Glomerular endothelial cell (primary cell): ENCODE measurements at regions not wholly inside any gene's neighbourhood (a gene's known extent, or its start where the extent isn't known, plus 50 kb on each side); places are given as distances from the start of the nearest gene placed in this dataset.
"Not testable (repeated sequence)": the region's sequence is repeated elsewhere in the genome, so short reads cannot be mapped to it uniquely, and the experiment has no call there.

Experiments used
- DNase-seq: peaks from one replicate; pipeline ENCODE4 v3.0.0-alpha.2; 2011; ENCODE audit warnings: low read depth, low spot score; ENCODE audit errors: extremely low read depth

GRCh38 chr5:174816858-174817257 is 92.5 kb downstream of the MSX2 start:
- DNase-seq: no peak

GRCh38 chr5:174811438-174811837 is 87.1 kb downstream of the MSX2 start:
- DNase-seq: no peak

GRCh38 chr5:174810796-174811195 is 86.4 kb downstream of the MSX2 start:
- DNase-seq: no peak

GRCh38 chr5:174807471-174807870 is 83.1 kb downstream of the MSX2 start:
- no peak for DNase-seq

- no peak for DNase-seq
Measured at GRCh38 chr5:174806729-174807128, 82.3 kb downstream of the MSX2 start.

GRCh38 chr5:174801798-174802197 is 77.4 kb downstream of the MSX2 start:
- no peak for DNase-seq

GRCh38 chr5:174800435-174800834 is 76.1 kb downstream of the MSX2 start:
- no peak for DNase-seq

- DNase-seq: no peak
Measured at GRCh38 chr5:174799121-174799520, 74.7 kb downstream of the MSX2 start.

GRCh38 chr5:174798551-174798951 is 74.2 kb downstream of the MSX2 start:
- DNase-seq: no peak

GRCh38 chr5:174796711-174797192 is 72.4 kb downstream of the MSX2 start:
- DNase-seq: no peak

- DNase-seq: no peak
Measured at GRCh38 chr5:174794931-174795672, 70.7 kb downstream of the MSX2 start.

- no peak for DNase-seq
Measured at GRCh38 chr5:174793684-174794328, 69.4 kb downstream of the MSX2 start.

- DNase-seq: no peak
Measured at GRCh38 chr5:174793076-174793475, 68.7 kb downstream of the MSX2 start.

GRCh38 chr5:174792265-174792664 is 67.9 kb downstream of the MSX2 start:
- DNase-seq: not testable (repeated sequence)

- DNase-seq: no peak
Measured at GRCh38 chr5:174790906-174791305, 66.5 kb downstream of the MSX2 start.

GRCh38 chr5:174789596-174789995 is 65.2 kb downstream of the MSX2 start:
- DNase-seq: no peak

- no peak for DNase-seq
Measured at GRCh38 chr5:174785120-174785680, 60.8 kb downstream of the MSX2 start.
